ENCODE measurements at regions not wholly inside any gene's neighbourhood (a gene's known extent, or its start where the extent isn't known, plus 50 kb on each side); places are given as distances from the start of the nearest gene placed in this dataset.

- TF ChIP-seq CTCF (IDR thresholded peaks at IDR 0.05) (no peak), POLR2A (IDR thresholded peaks at IDR 0.05) (no peak)
These were observed 58.8 kb upstream of the GFPT2 start for GRCh38 chr5:180411948-180412347.
